ENCODE measurements at regions not wholly inside any gene's neighbourhood (a gene's known extent, or its start where the extent isn't known, plus 50 kb on each side); places are given as distances from the start of the nearest gene placed in this dataset.

GRCh38 chr6:40668203-40668602 is 81.0 kb upstream of the LRFN2 start:
- TF ChIP-seq STAT6 (CRISPR knock-in tag; IDR thresholded peaks at IDR 0.05; ENCODE audit: borderline replicate concordance): no peak
- no peak for TF ChIP-seq SATB2 (CRISPR knock-in tag; IDR thresholded peaks at IDR 0.05)
- TF ChIP-seq TCF7 (IDR thresholded peaks at IDR 0.05; ENCODE audit: low read depth): no peak
